ENCODE measurements at regions not wholly inside any gene's neighbourhood (a gene's known extent, or its start where the extent isn't known, plus 50 kb on each side); places are given as distances from the start of the nearest gene placed in this dataset.

GRCh38 chr2:134200036-134200618 lies 53.7 kb upstream of the MGAT5 start:
- no peak for TF ChIP-seq TAF1 (IDR thresholded peaks at IDR 0.05; ENCODE audit: low read depth)
- TF ChIP-seq SMC3 (conservative IDR thresholded peaks at IDR 0.05; ENCODE audit: poor library complexity), result no peak
- TF ChIP-seq, protein P1, sequence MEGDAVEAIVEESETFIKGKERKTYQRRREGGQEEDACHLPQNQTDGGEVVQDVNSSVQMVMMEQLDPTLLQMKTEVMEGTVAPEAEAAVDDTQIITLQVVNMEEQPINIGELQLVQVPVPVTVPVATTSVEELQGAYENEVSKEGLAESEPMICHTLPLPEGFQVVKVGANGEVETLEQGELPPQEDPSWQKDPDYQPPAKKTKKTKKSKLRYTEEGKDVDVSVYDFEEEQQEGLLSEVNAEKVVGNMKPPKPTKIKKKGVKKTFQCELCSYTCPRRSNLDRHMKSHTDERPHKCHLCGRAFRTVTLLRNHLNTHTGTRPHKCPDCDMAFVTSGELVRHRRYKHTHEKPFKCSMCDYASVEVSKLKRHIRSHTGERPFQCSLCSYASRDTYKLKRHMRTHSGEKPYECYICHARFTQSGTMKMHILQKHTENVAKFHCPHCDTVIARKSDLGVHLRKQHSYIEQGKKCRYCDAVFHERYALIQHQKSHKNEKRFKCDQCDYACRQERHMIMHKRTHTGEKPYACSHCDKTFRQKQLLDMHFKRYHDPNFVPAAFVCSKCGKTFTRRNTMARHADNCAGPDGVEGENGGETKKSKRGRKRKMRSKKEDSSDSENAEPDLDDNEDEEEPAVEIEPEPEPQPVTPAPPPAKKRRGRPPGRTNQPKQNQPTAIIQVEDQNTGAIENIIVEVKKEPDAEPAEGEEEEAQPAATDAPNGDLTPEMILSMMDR (IDR thresholded peaks at IDR 0.05; ENCODE audit: poor library complexity, severe bottlenecking), result no peak
- TF ChIP-seq EZH2 (IDR thresholded peaks at IDR 0.05; ENCODE audit: borderline replicate concordance, insufficient read depth, low read length, poor library complexity, severe bottlenecking), result no peak
- TF ChIP-seq, protein P2, sequence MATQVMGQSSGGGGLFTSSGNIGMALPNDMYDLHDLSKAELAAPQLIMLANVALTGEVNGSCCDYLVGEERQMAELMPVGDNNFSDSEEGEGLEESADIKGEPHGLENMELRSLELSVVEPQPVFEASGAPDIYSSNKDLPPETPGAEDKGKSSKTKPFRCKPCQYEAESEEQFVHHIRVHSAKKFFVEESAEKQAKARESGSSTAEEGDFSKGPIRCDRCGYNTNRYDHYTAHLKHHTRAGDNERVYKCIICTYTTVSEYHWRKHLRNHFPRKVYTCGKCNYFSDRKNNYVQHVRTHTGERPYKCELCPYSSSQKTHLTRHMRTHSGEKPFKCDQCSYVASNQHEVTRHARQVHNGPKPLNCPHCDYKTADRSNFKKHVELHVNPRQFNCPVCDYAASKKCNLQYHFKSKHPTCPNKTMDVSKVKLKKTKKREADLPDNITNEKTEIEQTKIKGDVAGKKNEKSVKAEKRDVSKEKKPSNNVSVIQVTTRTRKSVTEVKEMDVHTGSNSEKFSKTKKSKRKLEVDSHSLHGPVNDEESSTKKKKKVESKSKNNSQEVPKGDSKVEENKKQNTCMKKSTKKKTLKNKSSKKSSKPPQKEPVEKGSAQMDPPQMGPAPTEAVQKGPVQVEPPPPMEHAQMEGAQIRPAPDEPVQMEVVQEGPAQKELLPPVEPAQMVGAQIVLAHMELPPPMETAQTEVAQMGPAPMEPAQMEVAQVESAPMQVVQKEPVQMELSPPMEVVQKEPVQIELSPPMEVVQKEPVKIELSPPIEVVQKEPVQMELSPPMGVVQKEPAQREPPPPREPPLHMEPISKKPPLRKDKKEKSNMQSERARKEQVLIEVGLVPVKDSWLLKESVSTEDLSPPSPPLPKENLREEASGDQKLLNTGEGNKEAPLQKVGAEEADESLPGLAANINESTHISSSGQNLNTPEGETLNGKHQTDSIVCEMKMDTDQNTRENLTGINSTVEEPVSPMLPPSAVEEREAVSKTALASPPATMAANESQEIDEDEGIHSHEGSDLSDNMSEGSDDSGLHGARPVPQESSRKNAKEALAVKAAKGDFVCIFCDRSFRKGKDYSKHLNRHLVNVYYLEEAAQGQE (IDR thresholded peaks at IDR 0.05; ENCODE audit: borderline replicate concordance), result no peak
- TF ChIP-seq RAD21 (conservative IDR thresholded peaks at IDR 0.05), result no peak
- TF ChIP-seq MXI1 (conservative IDR thresholded peaks at IDR 0.05; ENCODE audit: poor library complexity, severe bottlenecking), result no peak
- no peak for TF ChIP-seq EP300 (conservative IDR thresholded peaks at IDR 0.05; ENCODE audit: poor library complexity, severe bottlenecking)
- Histone ChIP-seq H3F3A (ENCODE audit: insufficient read depth, low read length, poor library complexity, severe bottlenecking) (no peaks in the 10 kb centered on the region), H3K27me3 (ENCODE audit: insufficient read depth, low read depth, low read length) (no peaks in the 10 kb centered on the region), H3K27ac (ENCODE audit: low read length) (no peak overlapping the region), H3K4me2 (ENCODE audit: low read length) (no peak overlapping the region), H3K9ac (ENCODE audit: low read length) (no peak overlapping the region), H3K36me3 (ENCODE audit: insufficient read depth, low read length) (no peaks in the 10 kb centered on the region), H3K9me3 (ENCODE audit: low read length) (no peaks in the 10 kb centered on the region), H3K79me2 (replicated peaks; ENCODE audit: insufficient read depth, low read length) (peaks cover 23% of the 10 kb centered on the region), H2AFZ (ENCODE audit: low read depth, low read length) (no peak overlapping the region), H3K9me2 (ENCODE audit: insufficient read depth, low read length) (no peaks in the 10 kb centered on the region), H3K4me3 (ENCODE audit: low read length) (no peak overlapping the region), H4K20me1 (ENCODE audit: insufficient read depth) (no peaks in the 10 kb centered on the region)

GRCh38 chr2:134201533-134201932 lies 52.3 kb upstream of the MGAT5 start:
- TF ChIP-seq MXI1 (conservative IDR thresholded peaks at IDR 0.05; ENCODE audit: poor library complexity, severe bottlenecking) (no peak), EP300 (conservative IDR thresholded peaks at IDR 0.05; ENCODE audit: poor library complexity, severe bottlenecking) (no peak), POLR2AphosphoS5 (IDR thresholded peaks at IDR 0.05) (no peak), SMC3 (conservative IDR thresholded peaks at IDR 0.05; ENCODE audit: poor library complexity) (no peak), TAF1 (IDR thresholded peaks at IDR 0.05; ENCODE audit: low read depth) (no peak), EZH2 (IDR thresholded peaks at IDR 0.05; ENCODE audit: borderline replicate concordance, insufficient read depth, low read length, poor library complexity, severe bottlenecking) (no peak), RAD21 (conservative IDR thresholded peaks at IDR 0.05) (no peak)
- TF ChIP-seq, protein P2 (IDR thresholded peaks at IDR 0.05; ENCODE audit: borderline replicate concordance), result no peak
- TF ChIP-seq, protein P1 (IDR thresholded peaks at IDR 0.05; ENCODE audit: poor library complexity, severe bottlenecking), result no peak
- no peaks in the 10 kb centered on the region for H3K9me3 ChIP-seq (ENCODE audit: low read length)
- no peak overlapping the region for H3K4me3 ChIP-seq (ENCODE audit: low read length)
- no peak overlapping the region for H3K4me2 ChIP-seq (ENCODE audit: low read length)
- H4K20me1 ChIP-seq (ENCODE audit: insufficient read depth), result no peaks in the 10 kb centered on the region
- H3K27ac ChIP-seq (ENCODE audit: low read length), result no peak overlapping the region
- peaks cover 20% of the 10 kb centered on the region for H3K79me2 ChIP-seq (replicated peaks; ENCODE audit: insufficient read depth, low read length)
- no peaks in the 10 kb centered on the region for H3K9me2 ChIP-seq (ENCODE audit: insufficient read depth, low read length)
- no peaks in the 10 kb centered on the region for H3K36me3 ChIP-seq (ENCODE audit: insufficient read depth, low read length)
- H2AFZ ChIP-seq (ENCODE audit: low read depth, low read length), result no peak overlapping the region
- peaks cover 3% of the 10 kb centered on the region for H3F3A ChIP-seq (ENCODE audit: insufficient read depth, low read length, poor library complexity, severe bottlenecking)
- H3K27me3 ChIP-seq (ENCODE audit: insufficient read depth, low read depth, low read length), result no peaks in the 10 kb centered on the region
- H3K9ac ChIP-seq (ENCODE audit: low read length), result no peak overlapping the region
